Endodermal cell (in vitro differentiated cells): ENCODE measurements at regions not wholly inside any gene's neighbourhood (a gene's known extent, or its start where the extent isn't known, plus 50 kb on each side); places are given as distances from the start of the nearest gene placed in this dataset.

Experiments
- DNase-seq: peaks from one replicate; pipeline ENCODE4 v3.0.0-alpha.2; 2017
- H3K27ac ChIP-seq: 2 replicates; pipeline ENCODE4 v1.5.1; 2013; ENCODE audit warnings: mild to moderate bottlenecking, low read depth, low read length, moderate library complexity
- H3K27me3 ChIP-seq: 2 replicates; pipeline ENCODE4 v1.6.1; 2013; ENCODE audit warnings: mild to moderate bottlenecking, low read length, moderate library complexity; ENCODE audit not compliant: insufficient read depth, control insufficient read depth, poor library complexity, severe bottlenecking
- H3K36me3 ChIP-seq: 2 replicates; pipeline ENCODE4 v1.7.0; 2013; ENCODE audit warnings: mild to moderate bottlenecking, low read length, moderate library complexity; ENCODE audit not compliant: control insufficient read depth, insufficient read depth
- H3K4me1 ChIP-seq: one replicate; pipeline ENCODE4 v1.7.0; 2013; ENCODE audit warnings: low read length; ENCODE audit not compliant: control insufficient read depth, insufficient read depth
- H3K4me3 ChIP-seq: 2 replicates; pipeline ENCODE4 v1.5.1; 2013; ENCODE audit warnings: mild to moderate bottlenecking, low read length, moderate library complexity
- H3K9ac ChIP-seq: 2 replicates; pipeline ENCODE4 v1.6.1; 2013; ENCODE audit warnings: mild to moderate bottlenecking, low read length, moderate library complexity; ENCODE audit not compliant: poor library complexity, severe bottlenecking; ENCODE audit errors: extremely low read depth
- H3K9me3 ChIP-seq: 2 replicates; pipeline ENCODE4 v1.6.1; 2013; ENCODE audit warnings: mild to moderate bottlenecking, low read length, moderate library complexity; ENCODE audit not compliant: control insufficient read depth
- H3K27ac Mint-ChIP-seq: 2 replicates; pipeline ENCODE4 v1.8.0; 2020; ENCODE audit warnings: mixed read lengths
- H3K27me3 Mint-ChIP-seq: 2 replicates; pipeline ENCODE4 v1.8.0; 2021; ENCODE audit warnings: mild to moderate bottlenecking, mixed read lengths; ENCODE audit not compliant: insufficient read depth
- H3K36me3 Mint-ChIP-seq: 2 replicates; pipeline ENCODE4 v1.8.0; 2020; ENCODE audit warnings: low read depth, mixed read lengths
- H3K4me1 Mint-ChIP-seq: 2 replicates; pipeline ENCODE4 v1.8.0; 2020; ENCODE audit warnings: mixed read lengths
- H3K4me3 Mint-ChIP-seq: 2 replicates; pipeline ENCODE4 v1.8.0; 2020; ENCODE audit warnings: mild to moderate bottlenecking, moderate library complexity, mixed read lengths
- H3K9me3 Mint-ChIP-seq: 2 replicates; pipeline ENCODE4 v1.8.0; 2020; ENCODE audit warnings: mild to moderate bottlenecking, mixed read lengths
- CTCF ChIP-seq: fragments of 200-600 bp; sonication (generic); conservative IDR thresholded peaks from 2 replicates; pipeline ENCODE4 v1.5.0; 2021; ENCODE audit warnings: antibody characterized with exemption, mild to moderate bottlenecking
- WGBS, 2 experiments: methylation state at CpG; one replicate each; pipeline versions ENCODE4 v1.1.5 to v1.1.7; 2013; ENCODE audit warnings: missing lambda C conversion rate in 2 of 2, mixed read lengths in 1 of 2; ENCODE audit not compliant: insufficient coverage in 1 of 2, insufficient read length in 1 of 2; 5-methylcytosine and 5-hydroxymethylcytosine counted together

DNA sequence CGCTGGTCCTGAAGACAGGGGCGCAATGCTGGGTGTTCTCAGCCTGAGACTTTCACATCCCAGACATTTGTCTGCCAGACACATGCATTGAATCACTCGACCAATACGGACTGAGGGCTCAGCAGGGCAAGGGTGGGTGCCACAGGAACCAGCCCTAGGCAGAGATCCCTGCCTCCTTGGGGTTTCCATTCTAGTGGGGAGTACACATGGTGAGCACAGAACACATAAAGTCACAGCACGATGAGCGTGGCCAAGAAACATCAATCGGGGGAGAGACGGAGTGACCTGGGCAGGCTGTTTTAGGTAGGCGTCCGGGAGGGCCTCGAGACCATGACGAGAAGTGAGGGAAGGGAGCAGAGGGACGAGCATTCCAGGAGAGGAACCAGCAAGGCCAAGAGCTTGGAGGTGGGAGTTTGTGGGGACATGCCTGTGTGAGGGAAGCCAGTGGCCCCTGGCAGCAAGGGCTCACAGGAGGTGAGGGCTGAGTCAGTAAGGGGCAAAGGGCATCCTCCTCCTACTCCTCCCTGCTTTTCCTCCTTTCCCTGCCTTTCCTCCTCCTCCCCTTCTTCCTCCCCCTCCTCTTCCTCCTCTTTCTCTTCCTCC, 126.3 kb upstream of the PEG3 start:
- H3K36me3 Mint-ChIP-seq, result peaks cover 1% of the 10 kb centered on the region
- Histone ChIP-seq H3K4me3 (no peak overlapping the region), H3K27me3 (no peaks in the 10 kb centered on the region), H3K36me3 (no peaks in the 10 kb centered on the region), H3K9me3 (peaks cover 86% of the 10 kb centered on the region), H3K9ac (no peak overlapping the region), H3K27ac (no peak overlapping the region), H3K4me1 (no peaks in the 10 kb centered on the region)
- H3K27ac Mint-ChIP-seq, result no peak overlapping the region
- no peak for TF ChIP-seq CTCF
- no peak overlapping the region for H3K4me3 Mint-ChIP-seq
- no peaks in the 10 kb centered on the region for H3K4me1 Mint-ChIP-seq
- peaks cover 91% of the 10 kb centered on the region for H3K9me3 Mint-ChIP-seq
- no peak for DNase-seq
- 71 to 81% methylated on average over 12 to 13 of the region's 13 CpGs for WGBS, 2 experiments
- no peaks in the 10 kb centered on the region for H3K27me3 Mint-ChIP-seq

DNA sequence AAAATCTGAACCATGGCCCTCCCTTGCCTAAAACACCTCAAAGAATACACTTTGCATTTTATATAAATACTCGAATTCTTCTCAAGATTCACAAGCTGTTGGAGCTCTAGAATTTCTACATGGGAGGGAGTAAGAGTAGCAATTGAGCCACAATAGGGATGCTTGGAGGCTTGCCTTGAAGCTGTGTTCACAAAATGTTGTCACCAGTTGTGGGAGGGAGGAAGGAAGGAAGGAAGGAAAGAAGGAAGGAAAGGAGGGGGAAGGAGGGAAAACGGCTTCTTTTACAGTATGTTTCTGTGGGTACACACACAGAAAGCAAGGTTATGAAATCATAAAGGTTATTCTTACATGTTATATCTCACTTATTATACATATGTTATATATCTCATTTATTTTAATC, 128.6 kb upstream of the PEG3 start:
- no peak for TF ChIP-seq CTCF
- Mint-ChIP-seq H3K27me3 (no peaks in the 10 kb centered on the region), H3K4me1 (no peaks in the 10 kb centered on the region), H3K9me3 (peaks cover 90% of the 10 kb centered on the region), H3K36me3 (peaks cover 1% of the 10 kb centered on the region), H3K4me3 (no peak overlapping the region), H3K27ac (no peak overlapping the region)
- DNase-seq, result no peak
- Histone ChIP-seq H3K27me3 (no peaks in the 10 kb centered on the region), H3K4me3 (no peak overlapping the region), H3K9ac (no peak overlapping the region), H3K36me3 (no peaks in the 10 kb centered on the region), H3K9me3 (peaks cover 78% of the 10 kb centered on the region), H3K4me1 (no peaks in the 10 kb centered on the region), H3K27ac (no peak overlapping the region)
- 38% methylated on average over 2 of the region's 2 CpGs; no CpG with 5 or more reads in 1 of the 2 experiments for WGBS, 2 experiments

GRCh38 chr19:56969759-56970178, 129.2 kb upstream of the PEG3 start:
- H3K27ac Mint-ChIP-seq, result no peak overlapping the region
- H3K36me3 ChIP-seq, result no peaks in the 10 kb centered on the region

More at GRCh38 chr19:56969759-56970178, 129.2 kb upstream of the PEG3 start:
- Mint-ChIP-seq H3K36me3 (peaks cover 5% of the 10 kb centered on the region), H3K4me1 (no peaks in the 10 kb centered on the region), H3K27me3 (no peaks in the 10 kb centered on the region), H3K4me3 (no peak overlapping the region), H3K9me3 (peaks cover 90% of the 10 kb centered on the region)
- Histone ChIP-seq H3K9ac (no peak overlapping the region), H3K4me3 (no peak overlapping the region), H3K27me3 (no peaks in the 10 kb centered on the region), H3K27ac (no peak overlapping the region), H3K4me1 (no peaks in the 10 kb centered on the region), H3K9me3 (peaks cover 78% of the 10 kb centered on the region)
- TF ChIP-seq CTCF, result no peak
- no peak for DNase-seq
- WGBS, 2 experiments, result 41 to 49% methylated on average over 6 of the region's 6 CpGs
